GM10266 (cell line): ENCODE measurements at regions not wholly inside any gene's neighbourhood (a gene's known extent, or its start where the extent isn't known, plus 50 kb on each side); places are given as distances from the start of the nearest gene placed in this dataset.
A peak's percentile ranks its signal among the peaks of the same experiment; 100 is the strongest.
"Not testable (repeated sequence)": the region's sequence is repeated elsewhere in the genome, so short reads cannot be mapped to it uniquely, and the experiment has no call there.

Experiments used
- DNase-seq: peaks from one replicate; pipeline ENCODE4 v3.0.0; 2012; ENCODE audit errors: extremely low spot score
- CTCF ChIP-seq: IDR thresholded peaks from 2 replicates; pipeline ENCODE4 v1.5.1; 2012; ENCODE audit warnings: mild to moderate bottlenecking, low read depth; ENCODE audit not compliant: control insufficient read depth, insufficient read depth; ENCODE audit errors: missing control alignments

GRCh38 chr16:17926461-17926860, 410.1 kb downstream of the NPIPA8 start:
- DNase-seq: no peak
- no peak for TF ChIP-seq CTCF

DNA sequence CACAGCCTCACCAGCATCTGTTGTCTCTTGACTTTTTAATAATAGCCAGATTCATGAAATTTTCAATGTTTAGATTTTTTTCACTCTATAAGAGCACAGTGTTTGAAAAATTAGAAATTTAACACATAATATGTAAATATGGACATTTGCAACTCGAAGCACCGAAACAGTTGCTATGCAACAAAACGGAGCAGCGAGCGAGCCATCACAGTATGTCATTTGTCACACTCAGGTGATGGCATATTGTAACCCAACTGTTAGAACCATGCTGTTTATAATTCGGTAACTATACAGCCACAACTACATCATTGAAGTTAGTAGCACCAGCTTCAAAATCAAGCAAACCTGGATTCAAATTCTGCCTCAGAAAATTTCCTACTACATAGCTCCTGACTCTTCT, 410.8 kb downstream of the NPIPA8 start:
- no peak for TF ChIP-seq CTCF
- no peak for DNase-seq

DNA sequence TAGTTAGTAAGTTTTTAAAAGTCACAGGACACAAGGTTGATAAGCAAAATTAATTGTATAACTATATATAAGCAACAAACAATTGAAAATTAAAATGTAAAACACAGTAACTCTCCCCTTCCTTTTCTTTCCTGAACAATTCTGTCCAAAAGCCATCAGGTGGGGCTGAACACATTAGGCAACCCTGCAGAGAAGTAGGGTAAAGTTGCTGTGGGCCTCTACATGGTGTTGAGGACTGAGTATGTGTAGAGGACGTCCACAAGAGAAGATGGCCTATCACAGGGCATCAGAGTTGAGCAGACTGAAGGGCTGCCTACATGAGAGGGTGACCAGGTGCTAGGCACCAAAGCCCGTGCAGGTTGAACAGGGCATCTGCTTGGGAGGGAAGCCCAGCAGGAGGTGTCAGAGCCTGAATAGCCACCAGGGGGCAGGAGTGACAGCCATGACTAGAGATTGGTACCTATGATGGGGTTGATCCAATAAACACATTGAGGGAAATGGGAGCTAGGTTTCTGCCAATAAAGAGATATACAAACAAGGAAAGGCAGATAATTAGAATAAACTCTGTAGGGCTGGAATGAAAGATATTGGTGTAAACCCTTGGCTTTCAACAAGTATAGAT, 415.1 kb downstream of the NPIPA8 start:
- peak; percentile 70 for TF ChIP-seq CTCF
- DNase-seq: peak; percentile 42

DNA sequence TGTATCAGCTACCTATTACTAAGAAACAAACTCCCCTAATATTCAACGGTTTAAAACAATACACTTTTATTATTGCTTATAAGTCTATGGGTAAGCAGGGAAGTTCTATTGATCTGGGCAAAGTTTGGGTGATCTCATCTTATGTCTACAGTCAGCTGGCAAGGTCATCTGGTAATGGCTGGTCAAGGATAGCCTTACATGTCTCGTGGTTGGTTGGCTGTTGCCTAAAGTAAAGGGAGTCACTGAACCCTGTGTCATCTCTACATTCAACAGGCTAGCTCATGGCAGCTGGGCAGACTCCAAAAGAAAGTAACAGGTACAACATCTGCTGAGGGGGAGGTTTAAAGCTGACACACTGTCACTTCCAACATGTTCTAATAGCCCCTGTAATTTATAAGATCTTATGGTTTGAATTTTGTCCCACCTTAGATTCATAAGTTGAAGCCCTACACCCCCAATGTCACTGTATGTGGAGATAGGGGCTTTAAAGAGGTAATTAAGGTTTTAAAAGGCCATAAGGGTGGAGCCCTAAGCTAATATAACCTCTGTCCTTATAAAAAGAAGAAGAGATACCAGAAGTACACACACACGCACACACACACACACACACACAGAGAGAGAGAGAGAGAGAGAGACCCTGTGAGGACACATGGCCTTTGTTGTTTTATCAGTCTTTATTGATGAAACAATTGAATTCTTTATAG, 419.1 kb downstream of the NPIPA8 start:
- no peak for TF ChIP-seq CTCF
- no peak for DNase-seq

DNA sequence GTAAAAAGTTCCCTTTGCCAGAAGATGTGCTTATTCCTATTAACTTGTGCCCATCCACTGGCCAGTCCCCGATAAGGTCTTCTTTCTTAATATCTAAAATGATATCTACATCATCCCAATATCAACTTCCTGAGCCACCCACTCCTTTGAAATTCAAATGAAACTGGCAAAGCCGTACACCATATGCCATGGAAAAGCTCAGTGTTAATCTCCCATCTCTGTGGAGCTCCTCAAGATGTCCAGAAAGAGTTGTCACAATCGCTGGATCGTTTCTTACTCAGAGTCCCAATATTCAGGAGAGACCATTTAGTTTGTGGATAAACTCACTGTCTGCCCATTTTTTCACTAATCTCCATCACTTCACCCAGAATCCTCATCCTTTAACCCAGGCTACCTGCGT, 420.7 kb downstream of the NPIPA8 start:
- TF ChIP-seq CTCF: no peak
- DNase-seq: no peak

- no peak for DNase-seq
- TF ChIP-seq CTCF: no peak
These were observed 422.4 kb downstream of the NPIPA8 start for GRCh38 chr16:17914168-17914567.

GRCh38 chr16:17911578-17911977, 425.0 kb downstream of the NPIPA8 start:
- DNase-seq: not testable (repeated sequence)

DNA sequence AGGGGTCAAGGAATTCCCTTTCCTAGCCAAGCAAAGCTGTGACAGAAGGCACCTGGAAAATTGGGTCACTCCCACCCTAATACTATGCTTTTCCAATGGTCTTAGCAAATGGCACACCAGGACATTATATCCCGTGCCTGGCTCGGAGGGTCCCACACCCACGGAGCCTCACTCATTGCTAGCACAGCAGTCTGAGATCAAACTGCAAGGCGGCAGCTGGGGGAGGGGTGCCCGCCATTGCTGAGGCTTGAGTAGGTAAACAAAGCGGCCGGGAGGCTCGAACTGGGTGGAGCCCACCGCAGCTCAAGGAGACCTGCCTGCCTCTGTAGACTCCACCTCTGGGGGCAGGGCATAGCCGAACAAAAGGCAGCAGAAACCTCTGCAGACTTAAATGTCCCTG, 429.9 kb downstream of the NPIPA8 start:
- DNase-seq: not testable (repeated sequence)
